Omental fat pad (tissue), 3 donors: ENCODE measurements at regions not wholly inside any gene's neighbourhood (a gene's known extent, or its start where the extent isn't known, plus 50 kb on each side); places are given as distances from the start of the nearest gene placed in this dataset.

ENCODE experiments used
- ATAC-seq: fragments of 150-250 bp; one replicate; pipeline ENCODE4 v1.9.1; 2016; ENCODE audit warnings: mild to moderate bottlenecking, moderate library complexity; ENCODE audit not compliant: low FRiP score
- DNase-seq: peaks from one replicate; pipeline ENCODE4 v3.0.0-alpha.2; 2019; ENCODE audit warnings: low spot score
- TF ChIP-seq, protein P1 (sequence below), 3 donors: fragments of 450-650 bp; IDR thresholded peaks; one replicate each; pipeline ENCODE4 v1.5.1; 2016 to 2017; ENCODE audit warnings: antibody characterized with exemption in 3 of 3, mild to moderate bottlenecking in 3 of 3, moderate library complexity in 2 of 3

DNA sequence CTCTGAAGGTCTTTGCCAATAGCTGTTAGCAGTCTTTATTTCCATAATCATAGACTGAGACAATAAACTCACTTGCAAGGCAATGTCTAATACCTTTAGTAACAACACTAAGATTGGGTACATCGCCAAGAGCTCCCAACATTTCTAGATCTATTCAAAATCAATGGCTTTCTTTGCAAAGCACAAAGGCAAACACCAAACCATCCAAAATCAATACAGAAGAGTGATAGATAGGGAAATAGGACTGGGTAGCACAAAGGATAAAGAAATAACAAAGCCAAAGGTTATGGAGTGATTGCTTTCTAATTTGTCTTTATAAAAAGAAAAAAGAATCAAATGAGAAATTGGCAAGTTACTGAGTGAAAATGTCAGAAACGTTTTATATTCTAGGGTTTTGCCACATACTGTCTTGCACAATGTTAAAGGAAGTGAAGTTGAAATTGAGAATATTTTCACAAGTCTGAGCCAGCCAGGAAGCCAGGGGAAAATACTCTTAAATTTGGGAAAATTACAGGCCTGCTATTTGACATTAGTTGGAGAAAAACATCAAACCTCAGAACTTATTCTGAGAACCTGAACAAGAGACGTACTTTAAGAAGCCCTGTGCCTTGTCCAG lies 53.3 kb upstream of the LHFPL2 start:
- TF ChIP-seq, protein P1, sequence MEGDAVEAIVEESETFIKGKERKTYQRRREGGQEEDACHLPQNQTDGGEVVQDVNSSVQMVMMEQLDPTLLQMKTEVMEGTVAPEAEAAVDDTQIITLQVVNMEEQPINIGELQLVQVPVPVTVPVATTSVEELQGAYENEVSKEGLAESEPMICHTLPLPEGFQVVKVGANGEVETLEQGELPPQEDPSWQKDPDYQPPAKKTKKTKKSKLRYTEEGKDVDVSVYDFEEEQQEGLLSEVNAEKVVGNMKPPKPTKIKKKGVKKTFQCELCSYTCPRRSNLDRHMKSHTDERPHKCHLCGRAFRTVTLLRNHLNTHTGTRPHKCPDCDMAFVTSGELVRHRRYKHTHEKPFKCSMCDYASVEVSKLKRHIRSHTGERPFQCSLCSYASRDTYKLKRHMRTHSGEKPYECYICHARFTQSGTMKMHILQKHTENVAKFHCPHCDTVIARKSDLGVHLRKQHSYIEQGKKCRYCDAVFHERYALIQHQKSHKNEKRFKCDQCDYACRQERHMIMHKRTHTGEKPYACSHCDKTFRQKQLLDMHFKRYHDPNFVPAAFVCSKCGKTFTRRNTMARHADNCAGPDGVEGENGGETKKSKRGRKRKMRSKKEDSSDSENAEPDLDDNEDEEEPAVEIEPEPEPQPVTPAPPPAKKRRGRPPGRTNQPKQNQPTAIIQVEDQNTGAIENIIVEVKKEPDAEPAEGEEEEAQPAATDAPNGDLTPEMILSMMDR (IDR thresholded peaks at IDR 0.05), result no peak
- ATAC-seq, result no peak
- DNase-seq, result no peak

DNA sequence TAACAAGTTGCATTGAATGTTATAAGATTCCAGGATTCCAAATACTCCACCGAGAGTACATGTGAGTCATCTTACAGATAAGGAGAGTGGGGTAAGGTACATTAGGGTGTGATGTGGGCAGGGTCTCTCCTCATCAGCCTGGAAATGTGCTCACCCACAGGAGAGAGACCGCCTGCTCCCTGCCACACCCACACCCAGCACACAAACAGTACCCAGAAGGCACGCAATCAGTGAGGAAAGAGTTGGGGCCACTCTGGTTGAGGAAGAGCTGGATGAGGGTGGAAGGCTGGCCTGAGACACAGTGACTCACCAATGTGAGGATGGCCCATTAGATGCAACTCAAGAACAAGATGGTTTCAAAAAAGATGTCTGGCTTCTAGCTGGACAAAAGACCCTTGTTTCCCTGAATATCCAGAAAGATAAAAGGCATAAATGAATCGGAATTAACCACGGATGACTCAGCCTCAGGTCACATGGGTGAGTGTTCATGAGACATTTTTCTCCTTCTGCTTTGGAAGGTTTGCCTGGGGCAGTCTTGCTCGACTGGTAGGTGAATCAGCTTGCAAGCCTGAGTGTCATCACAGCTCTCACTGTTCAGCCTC lies 51.1 kb upstream of the LHFPL2 start:
- TF ChIP-seq, protein P1 (IDR thresholded peaks at IDR 0.05), result no peak
- ATAC-seq, result peak; percentile 91
- no peak for DNase-seq

DNA sequence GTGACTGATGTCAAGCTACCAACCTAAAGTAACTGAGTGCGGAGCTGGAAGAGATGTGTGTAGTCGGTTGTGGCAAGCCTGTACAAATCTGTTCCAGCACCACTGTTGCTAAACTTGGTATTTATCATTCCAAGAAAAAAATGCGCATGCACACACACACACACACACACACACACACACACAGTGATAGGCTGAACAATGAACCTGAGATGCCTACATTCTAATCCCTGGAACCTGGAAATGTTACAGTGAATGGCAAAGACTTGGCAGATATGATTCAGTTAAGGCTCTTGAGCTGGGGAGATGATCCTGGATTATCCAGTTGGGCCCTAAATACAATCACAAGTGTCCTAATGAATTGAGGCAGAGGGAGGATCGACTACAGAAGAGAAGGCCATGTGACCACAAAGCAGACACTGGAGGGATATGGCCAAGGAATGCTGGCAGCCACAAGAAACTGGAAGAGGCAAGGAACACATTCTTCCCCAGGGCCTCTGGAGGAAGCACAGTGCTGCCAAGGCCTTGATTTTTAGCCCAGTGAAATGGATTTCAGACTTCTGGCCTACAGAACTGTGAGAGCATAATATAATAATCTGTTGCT lies 49.7 kb upstream of the LHFPL2 start:
- DNase-seq, result no peak
- ATAC-seq, result no peak

More for the DNA sequence above, 49.7 kb upstream of the LHFPL2 start:
- TF ChIP-seq, protein P1 (IDR thresholded peaks at IDR 0.05), result no peak
